ENCODE measurements at regions not wholly inside any gene's neighbourhood (a gene's known extent, or its start where the extent isn't known, plus 50 kb on each side); places are given as distances from the start of the nearest gene placed in this dataset.

DNA sequence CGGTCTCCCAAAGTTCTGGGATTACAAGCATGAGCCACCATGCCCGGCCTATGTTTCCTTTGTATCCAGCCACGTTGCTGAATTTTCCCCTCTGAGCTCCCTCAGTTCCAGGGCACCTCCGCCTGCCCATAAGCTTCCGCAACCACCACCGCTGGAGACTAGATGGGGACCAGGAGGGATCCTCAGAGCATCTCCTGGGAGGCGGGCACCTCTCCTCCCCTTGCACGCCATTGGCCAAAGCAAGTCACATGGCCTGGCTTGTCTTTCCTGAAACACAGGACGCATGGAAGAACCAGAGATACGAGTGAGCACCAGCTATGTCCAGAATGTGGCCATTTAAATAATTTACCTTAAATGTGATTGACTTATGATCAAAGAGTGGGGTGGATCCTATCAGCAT is 388.3 kb downstream of the BRD1 start:
- Histone ChIP-seq H3K4me3 (replicated peaks in 1 of 2; ENCODE audit: low read depth in 1 of 2, low read length in 2 of 2) (no peak overlapping the region), H3K79me2 (ENCODE audit: insufficient read depth, low read length) (no peaks in the 10 kb centered on the region), H3K9ac (ENCODE audit: low read length) (no peak overlapping the region), H3K4me2 (ENCODE audit: low read length) (no peak overlapping the region), H3K9me3 (ENCODE audit: control insufficient read depth in 1 of 2, insufficient read depth in 1 of 2, low read depth in 1 of 2, low read length in 2 of 2) (no peaks in the 10 kb centered on the region), H3K9me2 (ENCODE audit: insufficient read depth) (no peaks in the 10 kb centered on the region), H4K20me1 (ENCODE audit: insufficient read depth) (no peaks in the 10 kb centered on the region), H3K36me3 (ENCODE audit: control insufficient read depth in 1 of 2, insufficient read depth in 2 of 2, low read length in 2 of 2) (no peaks in the 10 kb centered on the region), H3K27me3 (ENCODE audit: insufficient read depth, low read length) (no peaks in the 10 kb centered on the region), H3K27ac (ENCODE audit: low read depth, low read length) (no peak overlapping the region), H3K4me1 (ENCODE audit: control insufficient read depth in 1 of 2, insufficient read depth in 2 of 2, low read length in 2 of 2) (no peaks in the 10 kb centered on the region), H2AFZ (ENCODE audit: low read depth, low read length, poor library complexity, severe bottlenecking) (no peak overlapping the region)
- peak; percentile 77; the same call in 1 of the 2 replicates for ATAC-seq
- ChIA-PET RAD21 (ENCODE audit: low non-redundant PET in 1 of 2, low total read pairs in 2 of 2, uncharacterized antibody in 2 of 2, unreplicated experiment in 2 of 2) (no interaction called here), CTCF (no interaction called here), POLR2A (no interaction called here)
- no TSS peak for BruUV-seq (replicated peaks)
- intact Hi-C loops (cut with micrococcal nuclease): loop anchor here (10.0 kb wide), 1 partner anchor 95 kb away; no protein-coding TSS in a partner anchor
- no peak for DNase-seq (ENCODE audit: low read depth, low spot score)
- TF ChIP-seq TCF7L2 (IDR thresholded peaks at IDR 0.05; ENCODE audit: borderline replicate concordance, extremely low read depth, insufficient read depth, insufficient read length) (no peak), JUND (IDR thresholded peaks at IDR 0.05) (no peak)

DNA sequence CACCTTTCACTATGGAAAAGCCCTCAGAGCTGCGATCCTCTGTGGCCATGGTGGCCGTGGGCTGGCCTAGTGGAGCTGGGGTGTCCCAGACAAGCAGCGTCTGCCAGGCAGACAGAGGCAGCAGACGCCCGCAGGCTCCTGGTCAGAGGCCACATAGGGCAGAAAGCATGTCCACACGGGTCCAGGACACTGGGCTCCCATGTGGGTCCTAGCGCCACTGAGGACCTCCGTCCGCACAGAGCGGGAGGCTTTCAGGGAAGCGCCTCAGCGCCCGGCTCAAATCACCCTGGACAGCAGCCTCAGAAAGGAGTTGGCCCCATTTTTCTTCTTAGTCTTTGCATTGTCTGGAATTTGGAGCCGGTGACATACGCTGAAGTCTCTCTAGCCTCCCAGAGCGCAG is 389.7 kb downstream of the BRD1 start:
- RAD21 ChIA-PET (ENCODE audit: low non-redundant PET in 1 of 2, low total read pairs in 2 of 2, uncharacterized antibody in 2 of 2, unreplicated experiment in 2 of 2): no interaction called here
- intact Hi-C loops (cut with micrococcal nuclease): loop anchor here (10.0 kb wide), 1 partner anchor 97 kb away; no protein-coding TSS in a partner anchor
- Histone ChIP-seq H3K9ac (ENCODE audit: low read length) (no peak overlapping the region), H3K27me3 (ENCODE audit: insufficient read depth, low read length) (no peaks in the 10 kb centered on the region), H3K9me2 (ENCODE audit: insufficient read depth) (no peaks in the 10 kb centered on the region), H2AFZ (ENCODE audit: low read depth, low read length, poor library complexity, severe bottlenecking) (no peak overlapping the region), H3K27ac (ENCODE audit: low read depth, low read length) (no peak overlapping the region), H3K4me3 (replicated peaks in 1 of 2; ENCODE audit: low read depth in 1 of 2, low read length in 2 of 2) (no peak overlapping the region), H3K9me3 (ENCODE audit: control insufficient read depth in 1 of 2, insufficient read depth in 1 of 2, low read depth in 1 of 2, low read length in 2 of 2) (no peaks in the 10 kb centered on the region), H3K4me2 (ENCODE audit: low read length) (no peak overlapping the region), H3K36me3 (ENCODE audit: control insufficient read depth in 1 of 2, insufficient read depth in 2 of 2, low read length in 2 of 2) (no peaks in the 10 kb centered on the region), H3K79me2 (ENCODE audit: insufficient read depth, low read length) (no peaks in the 10 kb centered on the region), H3K4me1 (ENCODE audit: control insufficient read depth in 1 of 2, insufficient read depth in 2 of 2, low read length in 2 of 2) (no peaks in the 10 kb centered on the region), H4K20me1 (ENCODE audit: insufficient read depth) (no peaks in the 10 kb centered on the region)
- ATAC-seq (no peak), DNase-seq (ENCODE audit: low read depth, low spot score) (no peak)
- POLR2A ChIA-PET: no interaction called here
- TF ChIP-seq ZFX (IDR thresholded peaks at IDR 0.05) (no peak), EGR1 (IDR thresholded peaks at IDR 0.05; ENCODE audit: low read depth) (no peak), FOSL1 (IDR thresholded peaks at IDR 0.05; ENCODE audit: low read depth) (no peak), JUND (IDR thresholded peaks at IDR 0.05) (no peak), EZH2 (IDR thresholded peaks at IDR 0.05) (no peak), EZH2phosphoT487 (IDR thresholded peaks at IDR 0.05; ENCODE audit: borderline replicate concordance) (no peak)
- CTCF ChIA-PET: no interaction called here
- no TSS peak for BruUV-seq (replicated peaks)
